Activated T-cell treated with anti-CD3 and anti-CD28 coated beads, Interleukin-2, amount 50 U/mL, for 4 hours (primary cell): ENCODE measurements at regions not wholly inside any gene's neighbourhood (a gene's known extent, or its start where the extent isn't known, plus 50 kb on each side); places are given as distances from the start of the nearest gene placed in this dataset.

Source experiments
- ATAC-seq, 2 donors: fragments of 200-7000 bp; cut with Tn5 transposase; one replicate each; pipeline ENCODE4 v1.10.0; 2021
- DNase-seq: peaks from one replicate; pipeline ENCODE4 v3.0.0-alpha.2; 2020
- H3K27me3 Mint-ChIP-seq: one replicate; pipeline ENCODE4 v1.8.0; 2021; ENCODE audit warnings: low read depth, mixed read lengths
- H3K36me3 Mint-ChIP-seq: one replicate; pipeline ENCODE4 v1.8.0; 2022; ENCODE audit warnings: mixed read lengths; ENCODE audit not compliant: insufficient read depth
- H3K4me1 Mint-ChIP-seq: one replicate; pipeline ENCODE4 v1.8.0; 2021; ENCODE audit warnings: low read depth, mixed read lengths
- H3K4me3 Mint-ChIP-seq: one replicate; pipeline ENCODE4 v1.8.0; 2021; ENCODE audit warnings: mild to moderate bottlenecking, moderate library complexity, mixed read lengths
- H3K9me3 Mint-ChIP-seq: one replicate; pipeline ENCODE4 v1.8.0; 2021; ENCODE audit warnings: mixed read lengths

DNA sequence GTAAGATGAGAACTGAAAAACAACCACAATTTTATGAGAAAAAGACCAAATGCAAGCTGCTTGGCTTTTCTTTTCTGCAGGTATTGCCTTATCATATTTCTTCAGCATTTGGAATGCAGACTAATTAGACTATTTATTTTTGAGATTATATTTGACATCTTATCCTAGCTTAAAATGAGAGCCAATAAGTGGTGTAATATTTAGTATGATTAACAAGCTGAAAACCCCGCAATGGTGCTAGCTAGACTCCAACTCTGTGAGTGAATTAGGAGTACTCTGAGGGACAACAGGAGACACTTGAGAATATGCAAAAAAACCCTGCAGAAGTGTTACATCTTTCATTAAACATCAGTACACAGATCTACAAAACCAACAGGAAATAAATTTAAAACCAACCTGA is 180.3 kb upstream of the MEOX2 start:
- Mint-ChIP-seq H3K27me3 (no peaks in the 10 kb centered on the region), H3K4me3 (no peak overlapping the region), H3K9me3 (peaks cover 7% of the 10 kb centered on the region), H3K36me3 (no peaks in the 10 kb centered on the region), H3K4me1 (no peaks in the 10 kb centered on the region)
- ATAC-seq (no peak), DNase-seq (no peak)

DNA sequence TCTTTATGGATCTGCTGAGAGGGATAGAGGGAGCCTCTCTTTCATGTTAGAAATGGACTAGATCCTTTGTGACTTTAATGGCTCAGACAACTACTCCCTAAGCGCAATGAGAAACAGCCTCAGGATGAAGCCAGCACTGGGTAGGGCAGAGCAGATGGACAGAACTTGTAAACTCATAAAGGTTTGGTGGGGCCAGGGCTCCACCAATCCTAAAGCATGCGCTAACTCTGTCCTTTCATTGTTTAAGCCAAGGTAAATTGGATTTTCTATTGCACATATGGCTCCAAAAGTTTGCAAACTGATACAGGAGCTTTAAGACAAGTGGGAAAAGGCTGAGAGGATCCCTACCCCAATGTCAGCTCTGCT is 178.1 kb upstream of the MEOX2 start:
- no peak for ATAC-seq
- H3K4me3 Mint-ChIP-seq: no peak overlapping the region
- H3K36me3 Mint-ChIP-seq: no peaks in the 10 kb centered on the region
- H3K9me3 Mint-ChIP-seq: peaks cover 8% of the 10 kb centered on the region
- no peaks in the 10 kb centered on the region for H3K4me1 Mint-ChIP-seq
- DNase-seq: no peak
- no peaks in the 10 kb centered on the region for H3K27me3 Mint-ChIP-seq

DNA sequence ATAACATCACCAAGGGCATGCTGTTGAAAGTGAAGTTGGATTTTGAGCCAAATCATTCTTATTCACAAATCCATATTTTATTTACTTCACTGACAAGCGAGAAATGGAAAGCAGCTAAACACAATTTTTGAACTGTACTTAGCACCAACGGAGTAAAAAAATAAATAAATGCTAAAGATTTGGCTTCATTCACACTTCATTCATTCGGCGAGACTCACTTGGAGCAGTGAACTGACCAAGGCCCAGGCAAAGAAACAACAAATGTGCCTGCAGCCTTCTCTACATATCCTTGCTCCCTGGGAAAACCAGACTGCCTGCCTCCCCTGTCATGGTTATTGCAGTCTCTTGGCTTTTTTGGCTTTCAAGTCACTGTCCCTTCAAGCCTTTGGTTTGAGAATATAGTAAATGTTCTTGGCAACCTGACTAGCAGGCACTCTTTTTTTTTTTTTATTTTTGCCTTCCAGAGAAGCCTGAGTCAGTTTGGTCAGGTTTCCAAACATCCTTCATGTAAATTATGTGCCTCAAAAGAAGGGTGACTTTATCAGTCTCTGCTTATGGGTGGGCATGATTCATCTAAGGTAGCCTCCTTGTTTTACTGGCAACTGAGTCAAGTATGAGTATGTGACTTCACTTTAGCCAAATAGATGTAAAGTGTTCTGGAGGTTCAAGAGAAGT is 177.6 kb upstream of the MEOX2 start:
- Mint-ChIP-seq H3K27me3 (no peaks in the 10 kb centered on the region), H3K4me1 (no peaks in the 10 kb centered on the region), H3K36me3 (no peaks in the 10 kb centered on the region), H3K9me3 (peaks cover 13% of the 10 kb centered on the region), H3K4me3 (no peak overlapping the region)
- ATAC-seq (no peak), DNase-seq (no peak)

DNA sequence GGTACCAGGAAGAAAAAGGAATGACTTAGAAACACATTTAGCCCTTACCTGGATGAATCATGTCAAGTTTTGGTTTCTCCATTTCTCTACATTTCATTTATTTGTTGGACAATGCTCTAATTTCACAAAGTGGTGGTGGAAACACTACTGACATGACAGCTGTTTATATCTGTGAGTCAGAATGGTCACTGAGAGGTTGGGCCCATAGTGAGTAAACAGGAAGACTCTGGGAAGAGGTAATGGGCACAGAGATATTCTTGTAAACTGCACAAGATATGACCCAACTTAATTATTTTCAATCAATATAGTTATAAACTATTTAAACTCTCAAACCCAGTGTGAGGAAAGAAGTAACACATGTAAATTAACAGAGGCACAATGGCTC is 176.3 kb upstream of the MEOX2 start:
- Mint-ChIP-seq H3K27me3 (no peaks in the 10 kb centered on the region), H3K4me1 (no peaks in the 10 kb centered on the region), H3K9me3 (peaks cover 16% of the 10 kb centered on the region), H3K4me3 (no peak overlapping the region), H3K36me3 (no peaks in the 10 kb centered on the region)
- no peak for ATAC-seq
- DNase-seq: no peak

DNA sequence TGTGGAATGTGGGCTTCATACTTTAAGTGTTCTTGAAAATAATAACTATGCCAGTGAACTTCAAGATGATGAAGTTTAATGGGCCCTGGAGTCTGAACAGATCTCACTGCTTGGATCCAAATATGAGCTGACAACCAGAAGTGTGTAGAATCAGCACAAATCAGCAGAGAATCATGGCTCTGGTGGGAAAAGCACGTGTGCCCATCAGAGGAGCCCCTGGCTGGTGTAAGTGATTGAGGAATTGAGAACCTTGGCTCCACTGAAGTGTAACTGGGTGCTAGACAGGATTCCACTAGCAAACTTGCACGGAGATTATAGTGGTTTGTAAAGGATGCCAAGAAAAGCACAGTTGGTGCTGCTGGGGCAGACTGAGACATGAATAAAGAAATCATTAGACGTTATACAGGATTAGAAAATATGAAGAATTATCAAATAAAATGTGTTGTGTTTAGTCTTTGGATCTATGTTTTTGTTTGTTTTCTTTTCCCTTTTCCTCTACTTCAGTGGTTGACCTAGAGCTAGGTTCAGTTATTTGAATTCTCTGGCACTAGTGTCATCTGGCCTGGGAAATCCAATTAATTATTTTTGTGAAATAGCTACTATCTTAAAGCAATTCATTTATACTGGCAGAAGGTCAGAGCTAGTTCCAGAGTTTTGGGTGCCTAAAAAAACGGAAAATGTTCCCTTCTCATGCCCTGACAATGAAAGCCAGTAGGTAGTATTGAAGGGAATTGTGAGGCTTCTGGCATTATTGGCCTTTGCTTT is 175.7 kb upstream of the MEOX2 start:
- no peaks in the 10 kb centered on the region for H3K27me3 Mint-ChIP-seq
- H3K9me3 Mint-ChIP-seq: peaks cover 16% of the 10 kb centered on the region
- no peaks in the 10 kb centered on the region for H3K4me1 Mint-ChIP-seq
- H3K4me3 Mint-ChIP-seq: no peak overlapping the region
- no peaks in the 10 kb centered on the region for H3K36me3 Mint-ChIP-seq
- ATAC-seq (no peak), DNase-seq (no peak)

DNA sequence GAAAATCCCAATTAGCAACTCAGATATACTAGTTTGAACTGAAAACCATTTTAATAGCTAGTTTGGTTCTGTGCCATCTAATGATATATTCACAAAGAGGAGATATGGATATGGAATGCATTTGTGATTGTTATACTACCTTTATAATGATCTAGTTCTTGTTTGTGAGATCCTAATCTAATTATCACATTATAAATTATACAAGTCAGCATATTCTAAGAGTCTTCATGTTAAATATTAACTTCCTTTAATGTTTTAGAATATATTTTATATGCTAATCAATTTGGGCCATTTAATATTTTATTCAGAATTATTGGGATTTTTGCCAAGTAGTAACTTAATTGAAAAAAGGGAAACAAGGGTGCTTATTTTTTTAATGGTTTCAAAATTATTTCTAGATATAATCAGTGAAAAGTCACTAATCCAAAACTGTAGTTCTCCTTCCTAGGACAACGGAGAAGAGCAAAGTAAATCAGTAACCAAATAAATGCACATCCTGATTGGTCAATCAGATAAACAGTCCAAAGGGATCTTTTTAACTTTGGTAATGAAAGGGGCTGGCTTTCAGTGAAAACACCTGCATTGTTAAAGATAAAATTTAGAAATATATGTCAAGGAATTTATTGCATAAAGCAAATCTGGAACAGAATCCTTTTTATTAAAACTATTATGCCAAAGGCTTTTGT is 173.9 kb upstream of the MEOX2 start:
- peaks cover 10% of the 10 kb centered on the region for H3K9me3 Mint-ChIP-seq
- DNase-seq: no peak
- H3K4me1 Mint-ChIP-seq: no peaks in the 10 kb centered on the region
- ATAC-seq: no peak
- no peak overlapping the region for H3K4me3 Mint-ChIP-seq
- no peaks in the 10 kb centered on the region for H3K27me3 Mint-ChIP-seq
- H3K36me3 Mint-ChIP-seq: no peaks in the 10 kb centered on the region

DNA sequence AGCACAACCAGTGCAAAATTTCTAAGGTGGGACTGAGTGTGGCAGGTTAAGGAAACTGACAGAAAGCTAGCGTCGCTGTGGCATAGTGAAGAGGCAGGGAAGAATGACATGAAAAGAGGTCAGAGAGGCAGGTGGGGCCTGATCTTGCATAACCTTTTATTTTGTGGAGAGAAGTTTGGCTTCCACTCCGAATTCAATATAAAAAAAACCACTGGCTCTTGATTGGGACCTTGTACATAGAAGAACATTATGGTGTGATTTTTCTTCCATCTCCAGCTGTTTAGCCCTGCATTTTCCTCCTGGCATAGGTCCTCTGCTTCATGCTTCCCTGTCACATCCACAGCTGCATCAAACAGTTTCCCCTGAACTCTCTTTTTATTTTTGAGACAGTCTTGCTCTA is 170.5 kb upstream of the MEOX2 start:
- Mint-ChIP-seq H3K36me3 (no peaks in the 10 kb centered on the region), H3K9me3 (peaks cover 10% of the 10 kb centered on the region), H3K4me1 (no peaks in the 10 kb centered on the region), H3K27me3 (no peaks in the 10 kb centered on the region), H3K4me3 (no peak overlapping the region)
- DNase-seq (no peak), ATAC-seq (no peak)

DNA sequence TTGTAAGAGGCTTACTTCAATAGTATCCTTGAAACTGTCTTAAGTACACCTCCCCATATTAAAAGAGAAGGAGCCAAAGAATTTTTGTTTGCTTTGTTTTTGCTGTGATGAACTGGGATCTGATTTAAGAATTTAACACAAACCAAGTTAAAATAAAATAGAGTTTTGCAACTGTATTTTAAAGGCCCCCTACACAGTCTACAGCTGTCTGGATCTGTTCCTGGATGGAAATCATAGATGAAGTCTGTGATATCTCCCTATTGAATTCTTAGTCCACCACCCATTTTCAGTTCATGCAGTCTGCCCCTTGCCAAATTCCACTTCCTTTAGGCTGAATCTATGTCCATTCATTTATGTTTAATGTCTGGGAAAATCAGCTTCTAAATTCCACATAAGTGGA is 169.8 kb upstream of the MEOX2 start:
- no peak overlapping the region for H3K4me3 Mint-ChIP-seq
- H3K27me3 Mint-ChIP-seq: no peaks in the 10 kb centered on the region
- no peaks in the 10 kb centered on the region for H3K36me3 Mint-ChIP-seq
- no peak for DNase-seq
- no peak for ATAC-seq
- no peaks in the 10 kb centered on the region for H3K4me1 Mint-ChIP-seq
- peaks cover 10% of the 10 kb centered on the region for H3K9me3 Mint-ChIP-seq

DNA sequence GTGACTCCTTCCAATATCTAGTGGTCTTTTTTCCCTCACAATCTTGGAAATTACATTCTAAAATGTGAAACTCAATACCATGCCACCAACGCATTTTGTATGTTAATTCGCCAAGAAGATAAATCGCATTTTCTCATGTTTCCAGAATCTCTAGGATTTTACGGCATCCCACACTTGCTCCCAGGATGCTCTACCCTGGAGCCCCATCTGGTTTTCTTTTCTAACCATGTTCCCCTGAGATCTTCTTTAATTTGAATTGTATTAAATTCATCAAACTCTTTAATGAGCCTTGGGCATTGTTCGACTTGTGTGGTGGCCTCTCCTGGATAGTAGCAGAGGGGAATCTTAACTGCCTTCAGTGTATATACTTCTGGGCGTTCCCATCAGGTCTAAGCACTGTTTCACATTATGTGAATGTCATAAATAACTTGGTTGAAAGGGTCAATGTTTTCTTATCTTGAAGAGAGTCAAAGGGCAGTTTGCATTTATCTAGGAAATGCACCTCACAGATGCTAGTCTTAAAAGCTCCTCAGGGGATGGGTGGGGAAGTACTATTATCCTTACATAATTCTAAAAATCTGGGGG is 169.1 kb upstream of the MEOX2 start:
- H3K4me3 Mint-ChIP-seq: no peak overlapping the region
- H3K4me1 Mint-ChIP-seq: no peaks in the 10 kb centered on the region
- no peak for ATAC-seq
- no peak for DNase-seq
- no peaks in the 10 kb centered on the region for H3K27me3 Mint-ChIP-seq
- no peaks in the 10 kb centered on the region for H3K36me3 Mint-ChIP-seq
- peaks cover 10% of the 10 kb centered on the region for H3K9me3 Mint-ChIP-seq

DNA sequence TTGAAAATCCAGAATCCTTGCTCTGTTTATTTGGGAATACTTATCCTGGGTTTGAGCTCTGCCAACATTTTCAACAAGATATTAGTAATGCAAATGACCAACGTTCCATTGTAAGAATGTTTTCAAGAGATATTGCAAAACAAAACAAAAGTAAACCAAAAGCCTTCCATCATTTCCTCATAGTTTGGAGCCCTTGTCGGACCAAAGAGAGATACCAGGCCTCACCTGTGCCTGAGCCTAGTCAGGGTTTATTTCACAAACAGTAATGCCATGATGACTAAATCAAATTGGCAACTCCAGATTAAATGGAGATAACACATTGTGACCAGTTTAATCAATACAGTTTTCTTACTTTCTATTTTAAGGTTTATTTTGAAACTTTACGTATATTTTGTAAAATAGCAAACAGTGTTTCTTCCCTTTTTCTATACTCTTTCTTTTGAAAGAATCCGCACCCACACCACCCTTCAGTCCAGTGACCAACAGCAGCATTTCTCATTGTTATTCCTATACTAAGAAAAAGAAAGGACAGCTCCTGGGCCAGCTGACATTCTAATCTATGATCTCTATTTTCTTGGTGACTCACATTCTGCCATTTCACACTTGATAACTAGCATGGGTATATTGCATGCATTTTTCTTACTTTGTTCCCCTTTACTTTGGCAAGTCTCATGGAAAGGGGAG is 168.5 kb upstream of the MEOX2 start:
- Mint-ChIP-seq H3K9me3 (peaks cover 10% of the 10 kb centered on the region), H3K27me3 (no peaks in the 10 kb centered on the region), H3K4me3 (no peak overlapping the region), H3K36me3 (no peaks in the 10 kb centered on the region), H3K4me1 (no peaks in the 10 kb centered on the region)
- no peak for ATAC-seq
- DNase-seq: no peak

DNA sequence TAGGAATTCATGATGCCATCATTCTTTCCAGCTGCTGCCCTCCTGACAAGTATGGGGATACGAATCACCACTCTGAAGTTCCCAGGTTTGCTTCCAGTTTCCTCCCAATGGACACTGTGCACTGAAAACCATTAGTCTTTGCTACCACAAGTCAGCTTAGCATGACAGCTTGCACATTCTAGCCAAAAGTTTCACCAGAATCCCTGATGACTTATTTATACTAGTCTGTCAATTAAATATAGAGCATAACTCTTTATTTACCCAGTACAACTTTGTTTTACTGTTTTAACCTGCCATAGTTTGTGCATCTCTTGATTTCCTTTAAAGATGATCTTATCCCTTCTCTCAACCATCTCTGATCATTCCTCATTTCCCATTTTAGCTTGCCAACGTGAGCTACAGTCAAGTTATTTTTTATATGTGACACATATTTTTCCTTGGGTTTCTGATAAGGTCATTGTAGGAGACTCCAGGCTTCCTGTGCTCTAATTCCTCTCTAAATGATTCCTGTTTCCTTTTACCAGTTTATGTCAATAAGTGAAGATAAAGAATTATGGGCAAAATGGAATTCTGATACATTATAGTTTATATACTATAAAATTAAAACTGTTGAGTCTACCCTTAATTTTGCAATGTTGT is 167.5 kb upstream of the MEOX2 start:
- no peak for ATAC-seq
- H3K27me3 Mint-ChIP-seq: no peaks in the 10 kb centered on the region
- H3K36me3 Mint-ChIP-seq: no peaks in the 10 kb centered on the region
- no peak for DNase-seq
- peaks cover 3% of the 10 kb centered on the region for H3K9me3 Mint-ChIP-seq
- no peaks in the 10 kb centered on the region for H3K4me1 Mint-ChIP-seq
- H3K4me3 Mint-ChIP-seq: no peak overlapping the region

DNA sequence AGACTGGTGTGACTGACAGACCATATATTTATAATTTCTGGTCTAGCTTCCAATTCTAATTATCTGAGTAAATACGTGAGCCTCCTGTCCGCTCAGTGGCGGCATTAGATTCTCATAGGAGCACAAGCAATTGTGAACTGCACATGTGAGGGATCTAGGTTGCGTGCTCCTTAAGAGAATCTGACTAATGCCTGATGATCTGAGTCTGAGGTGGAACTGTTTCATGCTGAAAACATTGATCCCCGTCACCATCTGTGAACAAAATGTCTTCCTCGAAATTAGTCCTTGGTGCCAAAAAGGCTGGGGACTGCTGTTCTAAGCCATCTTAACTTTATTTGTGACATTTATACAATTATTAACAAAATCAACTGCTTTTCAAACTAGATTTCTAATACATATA is 164.7 kb upstream of the MEOX2 start:
- Mint-ChIP-seq H3K4me1 (no peaks in the 10 kb centered on the region), H3K4me3 (no peak overlapping the region), H3K9me3 (no peaks in the 10 kb centered on the region), H3K36me3 (no peaks in the 10 kb centered on the region), H3K27me3 (no peaks in the 10 kb centered on the region)
- no peak for DNase-seq
- ATAC-seq: no peak

DNA sequence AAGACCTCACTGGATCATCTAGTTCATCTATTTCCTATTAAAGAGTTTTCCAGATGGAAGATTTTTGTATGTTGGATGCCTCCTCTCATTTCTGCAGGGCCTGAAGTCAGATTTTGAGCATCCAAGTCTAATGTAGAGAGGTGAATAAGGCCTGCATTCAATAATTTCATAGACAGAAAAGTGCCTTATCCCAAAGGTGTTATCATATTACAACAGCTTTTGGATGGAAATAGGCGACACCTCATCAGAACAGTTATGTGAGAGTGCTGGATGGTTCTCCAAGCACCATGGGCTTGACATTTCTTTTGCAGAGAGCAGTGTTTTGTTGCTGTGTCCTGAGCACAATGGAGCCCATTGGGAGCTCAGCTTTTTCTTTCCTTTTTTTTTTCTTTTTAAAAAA is 162.4 kb upstream of the MEOX2 start:
- no peak for DNase-seq
- ATAC-seq: no peak
- no peaks in the 10 kb centered on the region for H3K9me3 Mint-ChIP-seq
- no peaks in the 10 kb centered on the region for H3K4me1 Mint-ChIP-seq
- H3K36me3 Mint-ChIP-seq: no peaks in the 10 kb centered on the region
- no peaks in the 10 kb centered on the region for H3K27me3 Mint-ChIP-seq
- no peak overlapping the region for H3K4me3 Mint-ChIP-seq

DNA sequence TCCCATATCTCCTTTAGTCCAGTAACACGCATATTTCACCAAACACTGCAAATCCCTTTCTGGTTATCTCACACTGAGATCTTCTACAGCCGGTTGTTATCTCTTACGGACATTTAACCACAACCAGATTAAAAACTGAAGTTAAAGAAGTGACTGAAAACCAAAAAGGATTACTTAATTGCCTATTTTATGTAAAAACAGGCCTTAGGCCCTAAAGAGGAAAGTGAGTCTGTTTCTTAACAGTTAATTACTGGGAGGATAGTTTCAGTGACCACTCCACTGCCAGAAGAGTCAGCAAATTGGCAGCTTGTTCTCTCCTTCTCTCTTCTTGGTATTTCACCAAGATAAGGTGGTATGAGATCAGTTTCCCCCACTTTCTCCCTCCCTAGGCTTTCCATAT is 161.9 kb upstream of the MEOX2 start:
- no peak overlapping the region for H3K4me3 Mint-ChIP-seq
- H3K9me3 Mint-ChIP-seq: no peaks in the 10 kb centered on the region
- no peaks in the 10 kb centered on the region for H3K27me3 Mint-ChIP-seq
- ATAC-seq (no peak), DNase-seq (no peak)
- no peaks in the 10 kb centered on the region for H3K4me1 Mint-ChIP-seq
- H3K36me3 Mint-ChIP-seq: no peaks in the 10 kb centered on the region
